ENCODE measurements at regions not wholly inside any gene's neighbourhood (a gene's known extent, or its start where the extent isn't known, plus 50 kb on each side); places are given as distances from the start of the nearest gene placed in this dataset.

- TF ChIP-seq, protein P1, sequence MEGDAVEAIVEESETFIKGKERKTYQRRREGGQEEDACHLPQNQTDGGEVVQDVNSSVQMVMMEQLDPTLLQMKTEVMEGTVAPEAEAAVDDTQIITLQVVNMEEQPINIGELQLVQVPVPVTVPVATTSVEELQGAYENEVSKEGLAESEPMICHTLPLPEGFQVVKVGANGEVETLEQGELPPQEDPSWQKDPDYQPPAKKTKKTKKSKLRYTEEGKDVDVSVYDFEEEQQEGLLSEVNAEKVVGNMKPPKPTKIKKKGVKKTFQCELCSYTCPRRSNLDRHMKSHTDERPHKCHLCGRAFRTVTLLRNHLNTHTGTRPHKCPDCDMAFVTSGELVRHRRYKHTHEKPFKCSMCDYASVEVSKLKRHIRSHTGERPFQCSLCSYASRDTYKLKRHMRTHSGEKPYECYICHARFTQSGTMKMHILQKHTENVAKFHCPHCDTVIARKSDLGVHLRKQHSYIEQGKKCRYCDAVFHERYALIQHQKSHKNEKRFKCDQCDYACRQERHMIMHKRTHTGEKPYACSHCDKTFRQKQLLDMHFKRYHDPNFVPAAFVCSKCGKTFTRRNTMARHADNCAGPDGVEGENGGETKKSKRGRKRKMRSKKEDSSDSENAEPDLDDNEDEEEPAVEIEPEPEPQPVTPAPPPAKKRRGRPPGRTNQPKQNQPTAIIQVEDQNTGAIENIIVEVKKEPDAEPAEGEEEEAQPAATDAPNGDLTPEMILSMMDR (IDR thresholded peaks at IDR 0.05; ENCODE audit: borderline replicate concordance, extremely low read depth, low read length, poor library complexity, severe bottlenecking): no peak
- no peak for TF ChIP-seq EZH2 (IDR thresholded peaks at IDR 0.05; ENCODE audit: borderline replicate concordance, low read depth, low read length, severe bottlenecking)
Observed at GRCh38 chr16:87065446-87066132, 251.6 kb downstream of the C16orf95 start.
